PFSK-1 (cell line): ENCODE measurements at regions not wholly inside any gene's neighbourhood (a gene's known extent, or its start where the extent isn't known, plus 50 kb on each side); places are given as distances from the start of the nearest gene placed in this dataset.

ENCODE experiments used
- FOXP2 ChIP-seq: optimal IDR thresholded peaks from 2 replicates; pipeline ENCODE3; 2011; ENCODE audit warnings: borderline replicate concordance, control low read depth, inconsistent platforms; ENCODE audit not compliant: insufficient read depth; ENCODE audit errors: extremely low read length, extremely low read depth
- POLR2AphosphoS5 ChIP-seq: IDR thresholded peaks from 2 replicates; pipeline ENCODE4 v1.6.1; 2012; ENCODE audit warnings: low read depth, mild to moderate bottlenecking, control low read depth, low read length, moderate library complexity
- REST ChIP-seq, 2 experiments: IDR thresholded peaks; 2 replicates each; pipeline versions ENCODE4 v1.6.1 to v1.8.0; 2011 to 2012; ENCODE audit warnings: low read depth in 2 of 2, low read length in 2 of 2, control low read depth in 1 of 2, inconsistent platforms in 1 of 2, mild to moderate bottlenecking in 1 of 2, moderate library complexity in 1 of 2; ENCODE audit not compliant: insufficient read depth in 1 of 2
- SIN3A ChIP-seq: IDR thresholded peaks from 2 replicates; pipeline ENCODE4 v1.6.1; 2012; ENCODE audit warnings: mild to moderate bottlenecking, low read length, moderate library complexity, borderline replicate concordance; ENCODE audit not compliant: insufficient read depth
- TAF1 ChIP-seq: IDR thresholded peaks from 2 replicates; pipeline ENCODE4 v1.6.1; 2012; ENCODE audit warnings: low read length, control low read depth, borderline replicate concordance; ENCODE audit not compliant: insufficient read depth

GRCh38 chr10:29081231-29081630 lies 207.6 kb upstream of the LYZL1 start:
- TF ChIP-seq POLR2AphosphoS5 = no peak
- TF ChIP-seq TAF1 = no peak
- no peak for TF ChIP-seq FOXP2
- TF ChIP-seq SIN3A = no peak
- TF ChIP-seq REST (IDR thresholded peaks at IDR 0.05; ENCODE audit: insufficient read depth in 1 of 2, low read depth in 2 of 2, low read length in 2 of 2) = no peak

DNA sequence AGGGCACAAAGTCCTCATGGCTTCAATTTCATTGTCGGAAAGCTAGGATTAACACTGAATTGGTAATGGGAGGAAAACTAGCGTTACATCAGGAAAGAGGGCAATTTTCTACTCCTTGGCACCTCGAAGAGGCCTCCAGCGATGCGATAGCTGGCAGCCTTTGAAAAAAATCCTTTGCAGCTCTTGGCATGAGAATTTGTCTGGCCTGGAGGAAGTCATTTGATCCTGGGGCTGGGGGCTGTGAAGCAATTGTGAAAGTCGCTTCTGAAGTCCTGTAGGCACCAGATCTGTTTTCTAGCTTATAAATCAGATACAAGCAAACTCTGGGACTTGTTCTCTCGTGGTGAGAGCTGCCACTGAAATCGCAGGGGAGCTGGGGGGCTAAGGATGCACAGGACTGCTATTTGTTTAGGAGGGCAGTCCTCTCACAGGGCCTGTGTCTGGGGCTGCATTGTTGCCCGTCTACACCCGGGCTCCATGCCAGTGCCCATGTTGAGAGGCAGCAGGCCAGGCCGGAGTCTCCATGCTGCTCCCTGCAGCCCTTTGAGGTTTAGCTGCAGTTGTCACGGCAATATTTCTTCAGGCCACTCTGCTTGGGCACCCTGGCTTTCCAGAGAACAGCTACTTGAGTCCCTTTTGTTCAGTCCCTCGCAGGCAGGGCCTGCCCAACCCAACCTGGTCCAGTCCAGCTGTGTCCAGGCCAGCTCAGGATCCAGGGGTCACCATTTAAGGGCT lies 206.8 kb upstream of the LYZL1 start:
- TF ChIP-seq SIN3A (no peak), FOXP2 (no peak), POLR2AphosphoS5 (no peak)

DNA sequence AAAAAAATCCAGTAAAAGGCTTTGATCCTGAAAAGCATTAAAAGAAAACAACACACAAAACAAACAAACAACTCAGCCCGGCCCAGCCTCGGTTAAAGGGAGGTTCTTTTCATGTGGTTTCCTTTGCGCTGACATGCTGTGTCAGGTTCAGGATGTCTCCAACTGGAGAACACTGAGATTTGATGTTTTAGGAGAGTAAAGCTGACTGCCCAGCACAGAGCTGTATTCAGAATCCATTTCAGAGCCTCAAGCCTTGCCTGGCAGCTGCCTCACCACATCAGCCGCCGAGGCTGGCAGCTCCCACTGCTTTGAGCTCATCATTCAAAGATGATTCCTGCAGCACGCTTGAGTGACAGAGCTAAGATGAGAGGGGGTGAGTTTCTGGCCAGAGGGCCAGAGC lies 205.8 kb upstream of the LYZL1 start:
- TF ChIP-seq TAF1 (no peak), REST (IDR thresholded peaks at IDR 0.05; ENCODE audit: insufficient read depth in 1 of 2, low read depth in 2 of 2, low read length in 2 of 2) (no peak), FOXP2 (no peak), SIN3A (no peak), POLR2AphosphoS5 (no peak)

- TF ChIP-seq REST (IDR thresholded peaks at IDR 0.05; ENCODE audit: insufficient read depth in 1 of 2, low read depth in 2 of 2, low read length in 2 of 2) = no peak
- no peak for TF ChIP-seq TAF1
- TF ChIP-seq SIN3A = no peak
- no peak for TF ChIP-seq FOXP2
- no peak for TF ChIP-seq POLR2AphosphoS5
Observed at GRCh38 chr10:29084681-29085307, 204.1 kb upstream of the LYZL1 start.

DNA sequence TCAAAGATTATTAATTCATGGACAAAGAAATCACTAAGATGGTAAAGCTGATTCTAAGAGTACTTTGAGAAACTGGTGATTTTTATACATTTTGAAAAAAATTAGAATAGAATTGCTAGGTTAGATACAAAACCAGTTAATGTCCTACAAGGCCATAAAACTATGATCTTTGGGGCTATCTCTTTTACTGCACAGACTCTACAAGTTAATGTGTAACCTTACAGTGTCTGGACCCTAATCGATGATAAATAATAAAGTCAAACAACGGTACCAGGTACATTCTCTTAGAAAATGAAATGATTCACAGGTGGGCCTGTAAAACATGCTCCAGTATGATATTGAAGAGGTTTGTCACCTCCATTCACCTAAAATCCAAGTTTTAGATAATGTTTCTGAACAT lies 199.8 kb upstream of the LYZL1 start:
- TF ChIP-seq POLR2AphosphoS5 = no peak
- TF ChIP-seq SIN3A = no peak
- no peak for TF ChIP-seq REST (IDR thresholded peaks at IDR 0.05; ENCODE audit: insufficient read depth in 1 of 2, low read depth in 2 of 2, low read length in 2 of 2)
- no peak for TF ChIP-seq FOXP2
- TF ChIP-seq TAF1 = no peak
